ENCODE measurements at regions not wholly inside any gene's neighbourhood (a gene's known extent, or its start where the extent isn't known, plus 50 kb on each side); places are given as distances from the start of the nearest gene placed in this dataset.

- TF ChIP-seq POLR2A (IDR thresholded peaks at IDR 0.05) (no peak), CTCF (IDR thresholded peaks at IDR 0.05) (no peak), EP300 (IDR thresholded peaks at IDR 0.05) (no peak)
Measured at GRCh38 chr20:60167812-60168211, 209.6 kb downstream of the CDH26 start.
